HG03342 (cell line): ENCODE measurements at regions not wholly inside any gene's neighbourhood (a gene's known extent, or its start where the extent isn't known, plus 50 kb on each side); places are given as distances from the start of the nearest gene placed in this dataset.
"Not testable (repeated sequence)": the region's sequence is repeated elsewhere in the genome, so short reads cannot be mapped to it uniquely, and the experiment has no call there.

Experiments used
- ATAC-seq: cut with Tn5 transposase; IDR thresholded peaks from one replicate; pipeline ENCODE4 v1.9.1; 2021; ENCODE audit warnings: mild to moderate bottlenecking, moderate library complexity; ENCODE audit not compliant: unreplicated experiment

GRCh38 chr1:165965857-165966256 lies 138.4 kb downstream of the UCK2 start:
- ATAC-seq, result no peak

- not testable (repeated sequence) for ATAC-seq
These were observed 142.0 kb downstream of the UCK2 start for GRCh38 chr1:165969366-165969765.

- ATAC-seq, result no peak
These were observed 147.3 kb downstream of the UCK2 start for GRCh38 chr1:165974598-165975131.

- ATAC-seq, result no peak
These were observed 160.9 kb downstream of the UCK2 start for GRCh38 chr1:165988275-165988674.

- peak; percentile 71 for ATAC-seq
These were observed 161.4 kb downstream of the UCK2 start for GRCh38 chr1:165988817-165989216.

- no peak for ATAC-seq
These were observed 165.1 kb downstream of the UCK2 start for GRCh38 chr1:165992533-165992932.

- ATAC-seq, result no peak
These were observed 166.7 kb downstream of the UCK2 start for GRCh38 chr1:165994107-165994506.

- no peak for ATAC-seq
These were observed 167.0 kb downstream of the FAM78B start for GRCh38 chr1:165999826-166000225.

- no peak for ATAC-seq
These were observed 159.6 kb downstream of the FAM78B start for GRCh38 chr1:166007176-166007575.

- no peak for ATAC-seq
These were observed 153.6 kb downstream of the FAM78B start for GRCh38 chr1:166013232-166013631.

GRCh38 chr1:166017395-166017794 lies 149.4 kb downstream of the FAM78B start:
- ATAC-seq, result no peak
